ENCODE measurements at regions not wholly inside any gene's neighbourhood (a gene's known extent, or its start where the extent isn't known, plus 50 kb on each side); places are given as distances from the start of the nearest gene placed in this dataset.
"Not testable (repeated sequence)": the region's sequence is repeated elsewhere in the genome, so short reads cannot be mapped to it uniquely, and the experiment has no call there.

GRCh38 chr1:221998781-221999180, 256.9 kb upstream of the DUSP10 start:
- ATAC-seq (ENCODE audit: low read depth in 2 of 2), result no peak
- H3K27ac Mint-ChIP-seq, result no peak overlapping the region
- no peaks in the 10 kb centered on the region for H3K9me3 Mint-ChIP-seq
- DNase-seq, result no peak
- H3K36me3 Mint-ChIP-seq, result no peaks in the 10 kb centered on the region
- H3K4me1 Mint-ChIP-seq, result no peaks in the 10 kb centered on the region
- H3K4me3 Mint-ChIP-seq, result no peak overlapping the region
- no peaks in the 10 kb centered on the region for H3K27me3 Mint-ChIP-seq

- no peak overlapping the region for H3K4me3 Mint-ChIP-seq
Observed at GRCh38 chr1:221998186-221998612, 256.3 kb upstream of the DUSP10 start.

GRCh38 chr1:221997012-221997411, 255.1 kb upstream of the DUSP10 start:
- not testable (repeated sequence) for DNase-seq; ATAC-seq (ENCODE audit: low read depth in 2 of 2); H3K4me1 Mint-ChIP-seq; H3K4me3 Mint-ChIP-seq; H3K9me3 Mint-ChIP-seq; H3K27ac Mint-ChIP-seq; H3K27me3 Mint-ChIP-seq; H3K36me3 Mint-ChIP-seq

More at GRCh38 chr1:221998186-221998612, 256.3 kb upstream of the DUSP10 start:
- Mint-ChIP-seq H3K27ac (no peak overlapping the region), H3K36me3 (no peaks in the 10 kb centered on the region), H3K27me3 (no peaks in the 10 kb centered on the region), H3K9me3 (no peaks in the 10 kb centered on the region), H3K4me1 (no peaks in the 10 kb centered on the region)
- ATAC-seq (ENCODE audit: low read depth in 2 of 2) (no peak), DNase-seq (no peak)

GRCh38 chr1:221994939-221995338, 253.1 kb upstream of the DUSP10 start:
- peaks cover 0 to 6% (median 0%) of the 10 kb centered on the region in 7 donors for H3K9me3 Mint-ChIP-seq
- H3K4me3 Mint-ChIP-seq, result no peak overlapping the region
- H3K36me3 Mint-ChIP-seq, result no peaks in the 10 kb centered on the region
- ATAC-seq (ENCODE audit: low read depth in 2 of 2) (no peak), DNase-seq (no peak)
- H3K4me1 Mint-ChIP-seq, result peaks cover 0 to 7% (median 4%) of the 10 kb centered on the region in 3 donors
- peak overlapping the region in 3 of 6 donors; percentile 1 to 58 (median 36) for H3K27ac Mint-ChIP-seq
- no peaks in the 10 kb centered on the region for H3K27me3 Mint-ChIP-seq

GRCh38 chr1:221994274-221994698, 252.4 kb upstream of the DUSP10 start:
- Mint-ChIP-seq H3K27me3 (no peaks in the 10 kb centered on the region), H3K36me3 (no peaks in the 10 kb centered on the region), H3K9me3 (peaks cover 0 to 6% (median 0%) of the 10 kb centered on the region in 7 donors), H3K27ac (peak overlapping the region in 1 of 6 donors; percentile 37), H3K4me1 (peaks cover 0 to 7% (median 4%) of the 10 kb centered on the region in 3 donors), H3K4me3 (no peak overlapping the region)
- DNase-seq (no peak), ATAC-seq (ENCODE audit: low read depth in 2 of 2) (no peak)

GRCh38 chr1:221993444-221993948, 251.6 kb upstream of the DUSP10 start:
- H3K36me3 Mint-ChIP-seq, result no peaks in the 10 kb centered on the region
- H3K4me3 Mint-ChIP-seq, result no peak overlapping the region
- peak overlapping the region in 1 of 6 donors; percentile 6 for H3K27ac Mint-ChIP-seq
- DNase-seq, result no peak
- H3K9me3 Mint-ChIP-seq, result peaks cover 0 to 6% (median 0%) of the 10 kb centered on the region in 7 donors
- no peaks in the 10 kb centered on the region for H3K27me3 Mint-ChIP-seq
- ATAC-seq (ENCODE audit: low read depth in 2 of 2), result no peak
- peaks cover 0 to 7% (median 4%) of the 10 kb centered on the region in 3 donors for H3K4me1 Mint-ChIP-seq

GRCh38 chr1:221992427-221992826, 250.5 kb upstream of the DUSP10 start:
- Mint-ChIP-seq H3K4me3 (peak overlapping the region in 1 of 8 donors; percentile 17), H3K9me3 (peaks cover 0 to 6% (median 0%) of the 10 kb centered on the region in 7 donors), H3K4me1 (peaks cover 0 to 7% (median 4%) of the 10 kb centered on the region in 3 donors), H3K36me3 (no peaks in the 10 kb centered on the region), H3K27ac (peak overlapping the region in 2 of 6 donors; percentile 44 to 48), H3K27me3 (no peaks in the 10 kb centered on the region)
- no peak for ATAC-seq (ENCODE audit: low read depth in 2 of 2)
- DNase-seq, result no peak

GRCh38 chr1:221991221-221991620, 249.3 kb upstream of the DUSP10 start:
- Mint-ChIP-seq H3K27me3 (no peaks in the 10 kb centered on the region), H3K4me3 (no peak overlapping the region), H3K36me3 (no peaks in the 10 kb centered on the region), H3K9me3 (peaks cover 0 to 6% (median 0%) of the 10 kb centered on the region in 7 donors), H3K4me1 (peaks cover 0 to 7% (median 4%) of the 10 kb centered on the region in 3 donors), H3K27ac (no peak overlapping the region)
- ATAC-seq (ENCODE audit: low read depth in 2 of 2), result no peak
- no peak for DNase-seq

GRCh38 chr1:221989741-221990140, 247.9 kb upstream of the DUSP10 start:
- peaks cover 0 to 6% (median 0%) of the 10 kb centered on the region in 7 donors for H3K9me3 Mint-ChIP-seq
- no peaks in the 10 kb centered on the region for H3K36me3 Mint-ChIP-seq
- no peak for ATAC-seq (ENCODE audit: low read depth in 2 of 2)
- no peaks in the 10 kb centered on the region for H3K27me3 Mint-ChIP-seq
- H3K27ac Mint-ChIP-seq, result peak overlapping the region in 1 of 6 donors; percentile 83
- peaks cover 0 to 7% (median 4%) of the 10 kb centered on the region in 3 donors for H3K4me1 Mint-ChIP-seq
- DNase-seq, result no peak
- H3K4me3 Mint-ChIP-seq, result no peak overlapping the region

GRCh38 chr1:221988829-221989228, 246.9 kb upstream of the DUSP10 start:
- Mint-ChIP-seq H3K4me1 (peaks cover 0 to 7% (median 4%) of the 10 kb centered on the region in 3 donors), H3K27ac (no peak overlapping the region), H3K36me3 (no peaks in the 10 kb centered on the region), H3K9me3 (peaks cover 0 to 6% (median 0%) of the 10 kb centered on the region in 7 donors), H3K4me3 (no peak overlapping the region), H3K27me3 (peaks cover 0 to 2% (median under 1%) of the 10 kb centered on the region in 3 donors)
- ATAC-seq (ENCODE audit: low read depth in 2 of 2) (no peak), DNase-seq (no peak)

- ATAC-seq (ENCODE audit: low read depth in 2 of 2), result no peak
- peaks cover 0 to 6% (median 0%) of the 10 kb centered on the region in 7 donors for H3K9me3 Mint-ChIP-seq
- peaks cover 0 to 7% (median 4%) of the 10 kb centered on the region in 3 donors for H3K4me1 Mint-ChIP-seq
- no peak for DNase-seq
- peaks cover 7 to 10% (median 9%) of the 10 kb centered on the region in 3 donors for H3K27me3 Mint-ChIP-seq
- no peak overlapping the region for H3K4me3 Mint-ChIP-seq
- no peak overlapping the region for H3K27ac Mint-ChIP-seq
- H3K36me3 Mint-ChIP-seq, result no peaks in the 10 kb centered on the region
Observed at GRCh38 chr1:221987860-221988520, 246.1 kb upstream of the DUSP10 start.

- ATAC-seq (ENCODE audit: low read depth in 2 of 2), result no peak
- no peak for DNase-seq
- Mint-ChIP-seq H3K4me3 (no peak overlapping the region), H3K27ac (peak overlapping the region in 1 of 6 donors; percentile 41), H3K4me1 (peaks cover 0 to 13% (median 9%) of the 10 kb centered on the region in 3 donors), H3K36me3 (no peaks in the 10 kb centered on the region), H3K27me3 (peaks cover 7 to 12% (median 9%) of the 10 kb centered on the region in 3 donors), H3K9me3 (no peaks in the 10 kb centered on the region)
Observed at GRCh38 chr1:221983444-221983843, 241.6 kb upstream of the DUSP10 start.

- H3K27ac Mint-ChIP-seq, result no peak overlapping the region
- no peak for ATAC-seq (ENCODE audit: low read depth in 2 of 2)
- no peaks in the 10 kb centered on the region for H3K9me3 Mint-ChIP-seq
- peaks cover 0 to 16% (median 9%) of the 10 kb centered on the region in 3 donors for H3K4me1 Mint-ChIP-seq
- H3K27me3 Mint-ChIP-seq, result peaks cover 7 to 12% (median 9%) of the 10 kb centered on the region in 3 donors
- DNase-seq, result no peak
- H3K36me3 Mint-ChIP-seq, result no peaks in the 10 kb centered on the region
- H3K4me3 Mint-ChIP-seq, result no peak overlapping the region
Observed at GRCh38 chr1:221981461-221981860, 239.6 kb upstream of the DUSP10 start.

- Mint-ChIP-seq H3K4me1 (peaks cover 0 to 16% (median 9%) of the 10 kb centered on the region in 3 donors), H3K36me3 (no peaks in the 10 kb centered on the region), H3K27me3 (peaks cover 7 to 12% (median 9%) of the 10 kb centered on the region in 3 donors), H3K27ac (peak overlapping the region in 1 of 6 donors; percentile 0), H3K4me3 (no peak overlapping the region), H3K9me3 (peaks cover 0 to 2% (median 0%) of the 10 kb centered on the region in 7 donors)
- DNase-seq (no peak), ATAC-seq (ENCODE audit: low read depth in 2 of 2) (no peak)
Observed at GRCh38 chr1:221979444-221980032, 237.6 kb upstream of the DUSP10 start.
